ENCODE measurements at regions not wholly inside any gene's neighbourhood (a gene's known extent, or its start where the extent isn't known, plus 50 kb on each side); places are given as distances from the start of the nearest gene placed in this dataset.

DNA sequence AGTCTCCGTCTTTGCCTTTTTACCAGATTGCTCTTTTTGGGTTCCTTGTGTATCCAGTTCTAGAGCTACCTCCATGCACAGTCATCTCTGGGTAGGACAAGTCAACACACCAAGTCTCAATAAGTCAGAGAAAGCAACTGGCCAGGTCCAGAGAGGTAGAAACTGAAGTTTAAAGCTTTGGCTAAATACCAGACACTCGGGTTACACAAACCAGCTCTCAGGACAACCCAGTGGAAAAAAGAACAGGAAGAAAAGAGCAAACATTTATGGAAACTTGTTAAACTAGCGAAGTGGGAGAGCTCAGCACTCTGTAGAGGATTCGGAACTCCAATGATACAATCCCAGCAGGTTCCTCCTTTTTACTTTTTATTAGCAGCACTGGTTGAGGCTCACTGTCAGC lies 291.0 kb upstream of the CPEB2 start:
- Histone ChIP-seq H3K9ac (ENCODE audit: insufficient read length, low read depth) (no peak overlapping the region), H3K27me3 (ENCODE audit: insufficient read depth, insufficient read length) (no peaks in the 10 kb centered on the region), H3K4me3 (ENCODE audit: insufficient read length, low read depth) (no peak overlapping the region), H3K36me3 (ENCODE audit: insufficient read depth, insufficient read length, low read length) (no peaks in the 10 kb centered on the region), H3K4me1 (ENCODE audit: insufficient read depth, insufficient read length) (no peaks in the 10 kb centered on the region), H3K9me3 (ENCODE audit: insufficient read depth, low read length) (no peaks in the 10 kb centered on the region)
- no peak for DNase-seq (ENCODE audit: low read depth, low spot score)
- TF ChIP-seq SUZ12 (IDR thresholded peaks at IDR 0.05; ENCODE audit: extremely low read depth, insufficient read depth, insufficient read length) (no peak), YY1 (IDR thresholded peaks at IDR 0.05; ENCODE audit: insufficient read depth, insufficient read length) (no peak), ZNF274 (IDR thresholded peaks at IDR 0.05; ENCODE audit: low read depth, low read length) (no peak)

DNA sequence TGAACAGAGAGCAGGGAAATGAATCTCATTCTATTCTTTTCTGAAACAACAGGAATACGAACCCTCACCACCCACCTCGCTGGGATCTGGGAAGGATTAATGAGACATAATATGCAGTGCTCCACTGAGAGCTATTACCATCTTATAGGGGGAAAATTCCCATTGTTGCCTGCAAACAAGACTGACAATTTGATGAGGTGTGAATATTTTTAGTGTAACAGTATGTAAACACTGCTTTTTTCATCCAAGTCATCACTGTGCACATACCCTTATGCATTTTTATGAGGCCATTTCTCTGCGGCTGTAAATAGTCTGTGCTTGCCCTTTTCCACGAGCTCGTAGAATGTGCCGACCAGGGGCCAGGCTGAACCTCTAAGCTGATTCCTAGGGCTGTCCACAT lies 285.6 kb upstream of the CPEB2 start:
- Histone ChIP-seq H3K9me3 (ENCODE audit: insufficient read depth, low read length) (no peaks in the 10 kb centered on the region), H3K9ac (ENCODE audit: insufficient read length, low read depth) (no peak overlapping the region), H3K36me3 (ENCODE audit: insufficient read depth, insufficient read length, low read length) (no peaks in the 10 kb centered on the region), H3K27me3 (ENCODE audit: insufficient read depth, insufficient read length) (no peaks in the 10 kb centered on the region), H3K4me3 (ENCODE audit: insufficient read length, low read depth) (no peak overlapping the region), H3K4me1 (ENCODE audit: insufficient read depth, insufficient read length) (no peaks in the 10 kb centered on the region)
- DNase-seq (ENCODE audit: low read depth, low spot score) = no peak
- TF ChIP-seq ZNF274 (IDR thresholded peaks at IDR 0.05; ENCODE audit: low read depth, low read length) (no peak), SUZ12 (IDR thresholded peaks at IDR 0.05; ENCODE audit: extremely low read depth, insufficient read depth, insufficient read length) (no peak), YY1 (IDR thresholded peaks at IDR 0.05; ENCODE audit: insufficient read depth, insufficient read length) (no peak)

DNA sequence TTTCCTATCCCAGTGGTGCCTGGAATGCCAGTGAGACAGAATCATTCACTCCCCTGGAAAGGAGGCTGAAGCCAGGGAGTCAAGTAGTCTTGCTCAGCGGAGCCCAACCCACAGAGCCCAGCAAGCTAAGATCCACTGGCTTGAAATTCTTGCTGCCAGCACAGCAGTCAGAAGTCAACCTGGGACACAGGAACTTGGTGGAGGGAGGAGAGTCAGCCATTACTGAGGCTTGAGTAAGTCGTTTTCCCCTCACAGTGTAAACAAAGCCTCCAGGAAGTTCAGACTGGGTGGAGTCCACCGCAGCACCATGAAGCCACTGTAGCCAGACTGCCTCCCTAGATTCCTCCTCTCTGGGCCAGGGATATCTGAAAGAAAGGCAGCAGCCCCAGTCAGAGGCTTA lies 283.2 kb upstream of the CPEB2 start:
- no peak for TF ChIP-seq ZNF274 (IDR thresholded peaks at IDR 0.05; ENCODE audit: low read depth, low read length)
- no peak for TF ChIP-seq YY1 (IDR thresholded peaks at IDR 0.05; ENCODE audit: insufficient read depth, insufficient read length)
- no peak for TF ChIP-seq SUZ12 (IDR thresholded peaks at IDR 0.05; ENCODE audit: extremely low read depth, insufficient read depth, insufficient read length)
- no peaks in the 10 kb centered on the region for H3K9me3 ChIP-seq (ENCODE audit: insufficient read depth, low read length)
- DNase-seq (ENCODE audit: low read depth, low spot score) = no peak
- no peaks in the 10 kb centered on the region for H3K4me1 ChIP-seq (ENCODE audit: insufficient read depth, insufficient read length)
- H3K27me3 ChIP-seq (ENCODE audit: insufficient read depth, insufficient read length) = no peaks in the 10 kb centered on the region
- H3K4me3 ChIP-seq (ENCODE audit: insufficient read length, low read depth) = no peak overlapping the region
- H3K36me3 ChIP-seq (ENCODE audit: insufficient read depth, insufficient read length, low read length) = no peaks in the 10 kb centered on the region
- no peak overlapping the region for H3K9ac ChIP-seq (ENCODE audit: insufficient read length, low read depth)

DNA sequence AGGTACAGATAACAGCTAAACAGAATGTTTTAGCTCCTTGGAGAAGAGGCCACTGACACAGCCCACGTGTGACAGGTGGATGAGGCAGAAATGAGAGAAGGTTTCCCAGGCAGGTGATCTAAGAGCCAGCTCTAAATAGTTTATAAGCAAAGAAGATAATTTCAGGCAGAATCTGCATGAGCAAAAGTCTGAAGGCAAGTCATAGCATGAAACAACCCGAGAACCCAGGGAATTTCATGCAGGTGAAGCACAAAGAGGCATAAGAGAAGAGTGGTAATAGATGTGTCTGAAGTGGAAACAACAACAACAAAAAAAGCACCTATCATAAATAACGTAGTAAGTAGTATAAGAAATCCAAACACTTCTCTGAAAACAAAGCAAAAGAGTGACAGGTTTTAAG lies 275.8 kb upstream of the CPEB2 start:
- Histone ChIP-seq H3K9me3 (ENCODE audit: insufficient read depth, low read length) (no peaks in the 10 kb centered on the region), H3K4me3 (ENCODE audit: insufficient read length, low read depth) (no peak overlapping the region), H3K36me3 (ENCODE audit: insufficient read depth, insufficient read length, low read length) (no peaks in the 10 kb centered on the region), H3K9ac (ENCODE audit: insufficient read length, low read depth) (no peak overlapping the region), H3K4me1 (ENCODE audit: insufficient read depth, insufficient read length) (no peaks in the 10 kb centered on the region), H3K27me3 (ENCODE audit: insufficient read depth, insufficient read length) (no peaks in the 10 kb centered on the region)
- no peak for TF ChIP-seq YY1 (IDR thresholded peaks at IDR 0.05; ENCODE audit: insufficient read depth, insufficient read length)
- TF ChIP-seq ZNF274 (IDR thresholded peaks at IDR 0.05; ENCODE audit: low read depth, low read length) = no peak
- TF ChIP-seq SUZ12 (IDR thresholded peaks at IDR 0.05; ENCODE audit: extremely low read depth, insufficient read depth, insufficient read length) = no peak
- DNase-seq (ENCODE audit: low read depth, low spot score) = no peak

DNA sequence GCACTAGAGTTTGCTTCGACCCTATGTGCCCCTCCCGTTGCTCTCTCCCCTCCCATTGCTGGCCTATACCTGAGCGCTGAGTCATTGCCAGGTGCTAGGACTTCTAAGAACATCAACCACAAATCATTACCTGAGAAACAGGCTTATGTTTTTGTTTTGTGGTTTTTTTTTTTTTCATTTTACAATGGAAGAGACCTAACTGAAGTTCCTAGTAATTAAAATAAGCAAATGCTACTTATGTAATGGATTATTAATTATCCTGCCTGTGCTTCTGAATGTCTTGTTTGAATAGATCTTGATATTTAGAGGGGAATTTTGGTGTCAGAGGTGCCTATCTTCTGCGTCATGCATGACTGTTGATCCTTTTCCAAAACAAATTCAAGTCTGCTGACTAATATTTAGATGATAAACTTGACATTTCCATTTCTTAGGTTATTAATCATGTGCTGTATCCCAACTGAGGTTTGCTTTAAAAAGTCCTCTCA lies 275.4 kb upstream of the CPEB2 start:
- H3K36me3 ChIP-seq (ENCODE audit: insufficient read depth, insufficient read length, low read length) = no peaks in the 10 kb centered on the region
- TF ChIP-seq SUZ12 (IDR thresholded peaks at IDR 0.05; ENCODE audit: extremely low read depth, insufficient read depth, insufficient read length) (no peak), ZNF274 (IDR thresholded peaks at IDR 0.05; ENCODE audit: low read depth, low read length) (no peak), YY1 (IDR thresholded peaks at IDR 0.05; ENCODE audit: insufficient read depth, insufficient read length) (no peak)
- no peak overlapping the region for H3K9ac ChIP-seq (ENCODE audit: insufficient read length, low read depth)
- H3K9me3 ChIP-seq (ENCODE audit: insufficient read depth, low read length) = no peaks in the 10 kb centered on the region
- H3K4me1 ChIP-seq (ENCODE audit: insufficient read depth, insufficient read length) = no peaks in the 10 kb centered on the region
- DNase-seq (ENCODE audit: low read depth, low spot score) = no peak
- H3K4me3 ChIP-seq (ENCODE audit: insufficient read length, low read depth) = no peak overlapping the region
- H3K27me3 ChIP-seq (ENCODE audit: insufficient read depth, insufficient read length) = no peaks in the 10 kb centered on the region

DNA sequence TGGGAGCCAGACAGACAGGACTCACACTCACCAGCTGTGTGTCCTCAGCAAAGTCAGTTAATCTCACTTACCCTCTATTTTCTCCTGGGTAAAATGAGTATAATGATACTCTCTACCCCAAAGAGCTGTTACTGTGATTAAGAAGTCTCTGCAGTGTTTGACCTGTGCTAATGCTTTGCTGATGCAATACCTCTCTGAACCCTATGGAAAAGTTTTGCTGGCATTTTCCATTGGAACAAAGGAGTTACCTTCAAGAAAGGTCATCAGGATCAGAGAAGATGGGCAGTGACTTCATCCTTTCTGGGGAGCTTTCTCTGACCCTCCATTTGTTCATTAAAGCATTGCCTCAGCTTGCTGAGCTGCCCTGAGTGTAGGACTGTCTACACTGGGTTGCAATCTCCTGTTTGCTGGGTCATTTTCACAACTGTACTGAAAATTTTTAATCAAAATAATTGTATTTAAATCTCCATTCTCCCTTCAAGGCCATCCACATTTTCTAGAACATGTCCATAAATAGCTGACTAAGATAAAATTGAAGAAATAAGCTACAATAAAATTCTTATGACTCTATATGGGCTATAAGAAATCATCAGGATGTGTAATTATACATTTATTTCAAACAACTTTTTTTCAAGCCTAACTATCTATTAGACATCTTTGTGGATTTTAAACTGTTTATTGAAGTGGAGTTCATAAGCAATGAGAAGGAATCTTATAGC lies 272.8 kb upstream of the CPEB2 start:
- TF ChIP-seq SUZ12 (IDR thresholded peaks at IDR 0.05; ENCODE audit: extremely low read depth, insufficient read depth, insufficient read length) (no peak), ZNF274 (IDR thresholded peaks at IDR 0.05; ENCODE audit: low read depth, low read length) (no peak), YY1 (IDR thresholded peaks at IDR 0.05; ENCODE audit: insufficient read depth, insufficient read length) (no peak)
- no peak overlapping the region for H3K9ac ChIP-seq (ENCODE audit: insufficient read length, low read depth)
- no peaks in the 10 kb centered on the region for H3K9me3 ChIP-seq (ENCODE audit: insufficient read depth, low read length)

DNA sequence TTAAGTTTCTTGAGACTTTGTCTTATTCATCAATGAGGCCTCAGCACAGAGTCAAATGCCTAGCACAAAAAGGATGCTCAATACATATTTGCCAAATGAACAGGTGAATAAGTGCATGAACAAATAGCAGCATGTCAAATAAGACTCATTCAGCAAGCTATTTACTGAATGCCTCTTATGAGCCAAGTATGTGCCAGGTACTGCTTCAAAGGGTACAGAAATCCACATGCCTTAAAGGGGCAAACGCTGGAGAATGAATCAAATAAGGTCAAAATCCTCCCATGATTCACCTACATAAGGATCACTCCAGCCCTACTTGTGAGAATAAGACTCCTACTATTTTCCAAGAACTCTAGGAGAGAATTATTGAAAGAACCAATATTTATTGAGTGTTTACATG lies 260.2 kb upstream of the CPEB2 start:
- Histone ChIP-seq H3K36me3 (ENCODE audit: insufficient read depth, insufficient read length, low read length) (no peaks in the 10 kb centered on the region), H3K9ac (ENCODE audit: insufficient read length, low read depth) (no peak overlapping the region), H3K4me3 (ENCODE audit: insufficient read length, low read depth) (no peak overlapping the region), H3K27me3 (ENCODE audit: insufficient read depth, insufficient read length) (no peaks in the 10 kb centered on the region), H3K9me3 (ENCODE audit: insufficient read depth, low read length) (no peaks in the 10 kb centered on the region), H3K4me1 (ENCODE audit: insufficient read depth, insufficient read length) (peaks cover 2% of the 10 kb centered on the region)
- TF ChIP-seq YY1 (IDR thresholded peaks at IDR 0.05; ENCODE audit: insufficient read depth, insufficient read length) (no peak), ZNF274 (IDR thresholded peaks at IDR 0.05; ENCODE audit: low read depth, low read length) (no peak), SUZ12 (IDR thresholded peaks at IDR 0.05; ENCODE audit: extremely low read depth, insufficient read depth, insufficient read length) (no peak)
- DNase-seq (ENCODE audit: low read depth, low spot score) = no peak

More for the DNA sequence above, 272.8 kb upstream of the CPEB2 start:
- H3K36me3 ChIP-seq (ENCODE audit: insufficient read depth, insufficient read length, low read length) = no peaks in the 10 kb centered on the region
- no peak for DNase-seq (ENCODE audit: low read depth, low spot score)
- no peaks in the 10 kb centered on the region for H3K4me1 ChIP-seq (ENCODE audit: insufficient read depth, insufficient read length)
- H3K27me3 ChIP-seq (ENCODE audit: insufficient read depth, insufficient read length) = no peaks in the 10 kb centered on the region
- no peak overlapping the region for H3K4me3 ChIP-seq (ENCODE audit: insufficient read length, low read depth)

All from NT2/D1 (cell line).